ENCODE measurements at regions not wholly inside any gene's neighbourhood (a gene's known extent, or its start where the extent isn't known, plus 50 kb on each side); places are given as distances from the start of the nearest gene placed in this dataset.

DNA sequence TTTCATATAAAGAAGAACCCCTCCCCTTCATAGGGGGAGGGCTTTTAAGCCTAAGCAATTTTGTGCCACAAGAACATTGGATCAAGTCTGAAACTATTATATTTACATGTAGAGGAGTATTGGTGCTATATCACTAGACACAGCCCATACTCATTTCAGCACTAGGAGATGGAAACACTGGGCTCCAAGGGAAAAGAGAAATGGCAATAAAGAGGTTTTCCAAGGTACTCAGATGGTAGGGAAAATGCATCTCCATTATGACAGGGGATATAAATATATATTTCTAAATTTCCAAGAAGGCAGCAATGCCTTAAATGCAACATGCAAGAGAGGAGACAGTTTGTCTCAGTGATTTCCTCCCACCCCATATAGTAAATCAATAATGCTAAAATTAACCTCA lies 209.0 kb downstream of the RAB38 start:
- H3K4me1 ChIP-seq = peaks cover 28% of the 10 kb centered on the region
- no peaks in the 10 kb centered on the region for H3F3A ChIP-seq (ENCODE audit: low read depth)
- no peak for DNase-seq (ENCODE audit: low spot score)
- H3K27ac ChIP-seq = no peak overlapping the region
- Mint-ChIP-seq H3K36me3 (no peaks in the 10 kb centered on the region), H3K27ac (no peak overlapping the region), H3K4me3 (no peak overlapping the region), H3K4me1 (peaks cover 15% of the 10 kb centered on the region), H3K9me3 (no peaks in the 10 kb centered on the region), H3K27me3 (ENCODE audit: insufficient read depth, low read depth) (no peaks in the 10 kb centered on the region)
- no peak overlapping the region for H3K9ac ChIP-seq
- no peaks in the 10 kb centered on the region for H3K36me3 ChIP-seq
- TF ChIP-seq, protein P1, sequence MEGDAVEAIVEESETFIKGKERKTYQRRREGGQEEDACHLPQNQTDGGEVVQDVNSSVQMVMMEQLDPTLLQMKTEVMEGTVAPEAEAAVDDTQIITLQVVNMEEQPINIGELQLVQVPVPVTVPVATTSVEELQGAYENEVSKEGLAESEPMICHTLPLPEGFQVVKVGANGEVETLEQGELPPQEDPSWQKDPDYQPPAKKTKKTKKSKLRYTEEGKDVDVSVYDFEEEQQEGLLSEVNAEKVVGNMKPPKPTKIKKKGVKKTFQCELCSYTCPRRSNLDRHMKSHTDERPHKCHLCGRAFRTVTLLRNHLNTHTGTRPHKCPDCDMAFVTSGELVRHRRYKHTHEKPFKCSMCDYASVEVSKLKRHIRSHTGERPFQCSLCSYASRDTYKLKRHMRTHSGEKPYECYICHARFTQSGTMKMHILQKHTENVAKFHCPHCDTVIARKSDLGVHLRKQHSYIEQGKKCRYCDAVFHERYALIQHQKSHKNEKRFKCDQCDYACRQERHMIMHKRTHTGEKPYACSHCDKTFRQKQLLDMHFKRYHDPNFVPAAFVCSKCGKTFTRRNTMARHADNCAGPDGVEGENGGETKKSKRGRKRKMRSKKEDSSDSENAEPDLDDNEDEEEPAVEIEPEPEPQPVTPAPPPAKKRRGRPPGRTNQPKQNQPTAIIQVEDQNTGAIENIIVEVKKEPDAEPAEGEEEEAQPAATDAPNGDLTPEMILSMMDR (IDR thresholded peaks at IDR 0.05) = no peak
- TF ChIP-seq EZH2 (IDR thresholded peaks at IDR 0.05) (no peak), EZH2phosphoT487 (IDR thresholded peaks at IDR 0.05) (no peak)
- H4K20me1 ChIP-seq (ENCODE audit: low read depth) = no peaks in the 10 kb centered on the region
- H3K4me3 ChIP-seq = no peak overlapping the region
- no peak overlapping the region for H2AFZ ChIP-seq (replicated peaks)
- no peaks in the 10 kb centered on the region for H3K79me2 ChIP-seq (ENCODE audit: low read depth)
- no peaks in the 10 kb centered on the region for H3K27me3 ChIP-seq
- H3K4me2 ChIP-seq = no peak overlapping the region
- no peaks in the 10 kb centered on the region for H3K9me3 ChIP-seq (ENCODE audit: low read depth)

GRCh38 chr11:87961606-87962005 lies 213.6 kb downstream of the RAB38 start:
- no peaks in the 10 kb centered on the region for H3K27me3 ChIP-seq
- Mint-ChIP-seq H3K36me3 (no peaks in the 10 kb centered on the region), H3K27me3 (ENCODE audit: insufficient read depth, low read depth) (no peaks in the 10 kb centered on the region), H3K4me1 (peaks cover 9% of the 10 kb centered on the region), H3K27ac (no peak overlapping the region), H3K4me3 (no peak overlapping the region), H3K9me3 (no peaks in the 10 kb centered on the region)
- no peak overlapping the region for H3K9ac ChIP-seq
- H3K4me1 ChIP-seq = peaks cover 5% of the 10 kb centered on the region
- TF ChIP-seq EZH2phosphoT487 (IDR thresholded peaks at IDR 0.05) (no peak), EZH2 (IDR thresholded peaks at IDR 0.05) (no peak)
- TF ChIP-seq, protein P1 (IDR thresholded peaks at IDR 0.05) = no peak
- H2AFZ ChIP-seq (replicated peaks) = no peak overlapping the region
- no peaks in the 10 kb centered on the region for H3K79me2 ChIP-seq (ENCODE audit: low read depth)
- DNase-seq (ENCODE audit: low spot score) = no peak
- no peak overlapping the region for H3K4me3 ChIP-seq
- no peaks in the 10 kb centered on the region for H3K36me3 ChIP-seq
- no peaks in the 10 kb centered on the region for H3F3A ChIP-seq (ENCODE audit: low read depth)
- no peaks in the 10 kb centered on the region for H4K20me1 ChIP-seq (ENCODE audit: low read depth)
- H3K9me3 ChIP-seq (ENCODE audit: low read depth) = no peaks in the 10 kb centered on the region
- no peak overlapping the region for H3K27ac ChIP-seq
- no peak overlapping the region for H3K4me2 ChIP-seq

GRCh38 chr11:87957961-87958360 lies 217.3 kb downstream of the RAB38 start:
- no peaks in the 10 kb centered on the region for H3K79me2 ChIP-seq (ENCODE audit: low read depth)
- H3K27me3 ChIP-seq = no peaks in the 10 kb centered on the region
- Mint-ChIP-seq H3K27me3 (ENCODE audit: insufficient read depth, low read depth) (no peaks in the 10 kb centered on the region), H3K27ac (no peak overlapping the region), H3K9me3 (no peaks in the 10 kb centered on the region), H3K4me3 (no peak overlapping the region), H3K36me3 (no peaks in the 10 kb centered on the region), H3K4me1 (peaks cover 4% of the 10 kb centered on the region)
- H3K36me3 ChIP-seq = no peaks in the 10 kb centered on the region
- H3K4me2 ChIP-seq = no peak overlapping the region
- no peak overlapping the region for H2AFZ ChIP-seq (replicated peaks)
- no peaks in the 10 kb centered on the region for H4K20me1 ChIP-seq (ENCODE audit: low read depth)
- TF ChIP-seq EZH2 (IDR thresholded peaks at IDR 0.05) (no peak), EZH2phosphoT487 (IDR thresholded peaks at IDR 0.05) (no peak)
- TF ChIP-seq, protein P1 (IDR thresholded peaks at IDR 0.05) = no peak
- H3K4me3 ChIP-seq = no peak overlapping the region
- H3K9me3 ChIP-seq (ENCODE audit: low read depth) = no peaks in the 10 kb centered on the region
- H3F3A ChIP-seq (ENCODE audit: low read depth) = no peaks in the 10 kb centered on the region
- DNase-seq (ENCODE audit: low spot score) = no peak
- H3K4me1 ChIP-seq = no peaks in the 10 kb centered on the region
- H3K9ac ChIP-seq = no peak overlapping the region
- no peak overlapping the region for H3K27ac ChIP-seq
